ENCODE measurements at regions not wholly inside any gene's neighbourhood (a gene's known extent, or its start where the extent isn't known, plus 50 kb on each side); places are given as distances from the start of the nearest gene placed in this dataset.

DNA sequence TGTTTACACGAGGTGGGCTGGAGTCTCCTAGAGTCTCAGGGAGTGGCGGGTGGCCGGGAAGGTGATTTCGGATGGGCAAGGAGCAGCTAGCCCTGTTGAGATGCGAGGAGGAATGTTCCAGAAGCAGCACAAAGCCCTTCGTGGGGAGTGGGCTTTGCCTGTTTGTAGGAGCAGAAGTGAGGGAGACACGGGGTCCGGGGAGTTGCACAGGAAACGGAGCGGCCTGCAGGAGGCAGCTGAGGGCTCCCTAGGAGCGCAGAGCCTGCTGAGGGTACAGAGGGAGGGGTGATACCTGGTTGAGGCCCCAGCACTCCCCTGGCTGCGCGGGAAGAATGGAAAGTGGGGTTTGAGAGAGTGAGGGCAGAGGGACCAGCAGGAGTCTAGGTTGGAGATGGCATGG is 847.2 kb downstream of the TBC1D22A start:
- TF ChIP-seq, protein P1, sequence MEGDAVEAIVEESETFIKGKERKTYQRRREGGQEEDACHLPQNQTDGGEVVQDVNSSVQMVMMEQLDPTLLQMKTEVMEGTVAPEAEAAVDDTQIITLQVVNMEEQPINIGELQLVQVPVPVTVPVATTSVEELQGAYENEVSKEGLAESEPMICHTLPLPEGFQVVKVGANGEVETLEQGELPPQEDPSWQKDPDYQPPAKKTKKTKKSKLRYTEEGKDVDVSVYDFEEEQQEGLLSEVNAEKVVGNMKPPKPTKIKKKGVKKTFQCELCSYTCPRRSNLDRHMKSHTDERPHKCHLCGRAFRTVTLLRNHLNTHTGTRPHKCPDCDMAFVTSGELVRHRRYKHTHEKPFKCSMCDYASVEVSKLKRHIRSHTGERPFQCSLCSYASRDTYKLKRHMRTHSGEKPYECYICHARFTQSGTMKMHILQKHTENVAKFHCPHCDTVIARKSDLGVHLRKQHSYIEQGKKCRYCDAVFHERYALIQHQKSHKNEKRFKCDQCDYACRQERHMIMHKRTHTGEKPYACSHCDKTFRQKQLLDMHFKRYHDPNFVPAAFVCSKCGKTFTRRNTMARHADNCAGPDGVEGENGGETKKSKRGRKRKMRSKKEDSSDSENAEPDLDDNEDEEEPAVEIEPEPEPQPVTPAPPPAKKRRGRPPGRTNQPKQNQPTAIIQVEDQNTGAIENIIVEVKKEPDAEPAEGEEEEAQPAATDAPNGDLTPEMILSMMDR (IDR thresholded peaks at IDR 0.05) = no peak
- no peak for TF ChIP-seq EZH2 (IDR thresholded peaks at IDR 0.05; ENCODE audit: borderline replicate concordance, insufficient read depth, low read depth, low read length, poor library complexity, severe bottlenecking)
